Activated CD4-positive, alpha-beta T cell treated with anti-CD3 and anti-CD28 coated beads, Interleukin-2, amount 10 ng/mL, durations not matched to agents 24 days and 14 days (primary cell): ENCODE measurements at regions not wholly inside any gene's neighbourhood (a gene's known extent, or its start where the extent isn't known, plus 50 kb on each side); places are given as distances from the start of the nearest gene placed in this dataset.
"Not testable (repeated sequence)": the region's sequence is repeated elsewhere in the genome, so short reads cannot be mapped to it uniquely, and the experiment has no call there.

ENCODE experiments used
- DNase-seq: peaks from one replicate; pipeline ENCODE4 v3.0.0; 2022
- H3K27ac Mint-ChIP-seq: one replicate; pipeline ENCODE4 v1.8.0; 2022; ENCODE audit warnings: mild to moderate bottlenecking, mixed read lengths
- H3K27me3 Mint-ChIP-seq: one replicate; pipeline ENCODE4 v1.8.0; 2022; ENCODE audit warnings: mixed read lengths
- H3K36me3 Mint-ChIP-seq: one replicate; pipeline ENCODE4 v1.8.0; 2022; ENCODE audit warnings: low read depth, mild to moderate bottlenecking, mixed read lengths
- H3K4me1 Mint-ChIP-seq: one replicate; pipeline ENCODE4 v1.8.0; 2021; ENCODE audit warnings: mixed read lengths
- H3K4me3 Mint-ChIP-seq: one replicate; pipeline ENCODE4 v1.8.0; 2022; ENCODE audit warnings: mild to moderate bottlenecking, moderate library complexity, mixed read lengths
- H3K9me3 Mint-ChIP-seq: one replicate; pipeline ENCODE4 v1.8.0; 2021; ENCODE audit warnings: mixed read lengths
- intact Hi-C: fragments of 100-400 bp; cut with micrococcal nuclease; formaldehyde crosslinking; loops from one replicate; pipeline ENCODE4 v1.15.1; 2023

DNA sequence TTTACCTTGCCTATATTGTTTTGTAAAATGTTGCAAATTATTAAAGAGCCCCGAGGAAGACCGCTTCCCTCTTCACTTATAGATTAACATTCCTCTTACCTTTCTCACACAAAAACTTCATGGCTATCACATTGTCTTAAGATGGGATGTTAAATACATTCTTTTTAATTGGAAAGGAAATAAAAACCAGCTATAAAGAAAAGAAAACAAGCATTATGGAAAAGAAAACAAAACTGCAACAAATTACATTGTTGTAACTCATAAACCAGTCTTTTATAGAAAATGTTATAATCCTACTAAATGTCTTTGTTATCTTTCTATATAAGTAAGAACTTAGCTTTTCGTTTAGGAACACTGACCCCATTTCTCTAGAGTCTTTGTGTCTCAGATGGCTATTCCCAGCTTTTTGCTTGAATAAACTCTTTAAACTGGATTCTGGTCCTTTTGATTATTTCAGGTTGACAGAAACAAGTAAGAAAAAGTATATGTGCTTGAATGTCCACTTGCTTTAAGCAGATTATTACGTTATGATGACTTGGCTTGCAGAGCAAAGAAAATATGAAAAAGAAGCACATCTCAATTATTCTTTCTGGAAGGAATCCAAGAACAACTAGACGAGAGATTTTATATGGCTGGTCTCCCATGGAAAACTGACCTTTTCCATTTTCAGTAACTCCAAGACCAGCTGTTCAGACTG is 128.2 kb downstream of the AKR1D1 start:
- no peaks in the 10 kb centered on the region for H3K9me3 Mint-ChIP-seq
- intact Hi-C loops: no loop called here
- DNase-seq: no peak
- H3K36me3 Mint-ChIP-seq: no peaks in the 10 kb centered on the region
- no peak overlapping the region for H3K4me3 Mint-ChIP-seq
- H3K27ac Mint-ChIP-seq: no peak overlapping the region
- peaks cover 4% of the 10 kb centered on the region for H3K27me3 Mint-ChIP-seq
- H3K4me1 Mint-ChIP-seq: no peaks in the 10 kb centered on the region

- Mint-ChIP-seq H3K36me3 (no peaks in the 10 kb centered on the region), H3K4me3 (no peak overlapping the region), H3K4me1 (no peaks in the 10 kb centered on the region), H3K27me3 (peaks cover 4% of the 10 kb centered on the region), H3K27ac (no peak overlapping the region), H3K9me3 (no peaks in the 10 kb centered on the region)
- DNase-seq: no peak
- intact Hi-C loops: no loop called here
Observed at GRCh38 chr7:138204982-138205298, 128.7 kb downstream of the AKR1D1 start.

DNA sequence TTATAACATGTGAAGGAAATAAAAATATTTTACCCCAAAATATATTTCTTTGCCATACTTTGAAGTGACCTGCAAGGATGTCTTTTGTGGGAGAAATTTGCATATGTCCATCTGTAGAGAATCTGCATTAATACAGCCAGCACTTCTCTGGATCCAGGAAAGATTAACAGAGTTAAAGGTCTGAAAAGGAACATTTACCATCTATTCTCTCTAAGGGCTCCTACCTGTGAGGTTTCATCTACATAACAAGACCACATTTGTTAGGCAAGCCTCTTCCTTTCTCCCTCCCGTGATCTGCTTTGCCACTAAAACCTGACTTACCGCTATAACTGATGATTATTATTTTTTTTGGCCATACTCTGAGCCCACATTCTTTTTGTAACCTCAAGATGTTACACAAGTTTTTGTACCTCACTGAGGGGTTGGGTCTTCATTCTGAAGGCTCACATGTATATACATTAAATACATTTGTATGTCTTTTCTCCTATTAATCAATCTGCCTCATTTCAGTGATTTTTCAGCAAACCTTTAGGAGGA is 129.4 kb downstream of the AKR1D1 start:
- Mint-ChIP-seq H3K27me3 (peaks cover 4% of the 10 kb centered on the region), H3K27ac (no peak overlapping the region), H3K4me3 (no peak overlapping the region), H3K36me3 (no peaks in the 10 kb centered on the region), H3K4me1 (no peaks in the 10 kb centered on the region), H3K9me3 (no peaks in the 10 kb centered on the region)
- intact Hi-C loops: no loop called here
- no peak for DNase-seq

GRCh38 chr7:138207555-138207971 is 131.3 kb downstream of the AKR1D1 start:
- H3K4me3 Mint-ChIP-seq: no peak overlapping the region
- no peak overlapping the region for H3K27ac Mint-ChIP-seq
- no peak for DNase-seq
- intact Hi-C loops: no loop called here
- no peaks in the 10 kb centered on the region for H3K4me1 Mint-ChIP-seq
- no peaks in the 10 kb centered on the region for H3K36me3 Mint-ChIP-seq
- no peaks in the 10 kb centered on the region for H3K9me3 Mint-ChIP-seq
- peaks cover 3% of the 10 kb centered on the region for H3K27me3 Mint-ChIP-seq

DNA sequence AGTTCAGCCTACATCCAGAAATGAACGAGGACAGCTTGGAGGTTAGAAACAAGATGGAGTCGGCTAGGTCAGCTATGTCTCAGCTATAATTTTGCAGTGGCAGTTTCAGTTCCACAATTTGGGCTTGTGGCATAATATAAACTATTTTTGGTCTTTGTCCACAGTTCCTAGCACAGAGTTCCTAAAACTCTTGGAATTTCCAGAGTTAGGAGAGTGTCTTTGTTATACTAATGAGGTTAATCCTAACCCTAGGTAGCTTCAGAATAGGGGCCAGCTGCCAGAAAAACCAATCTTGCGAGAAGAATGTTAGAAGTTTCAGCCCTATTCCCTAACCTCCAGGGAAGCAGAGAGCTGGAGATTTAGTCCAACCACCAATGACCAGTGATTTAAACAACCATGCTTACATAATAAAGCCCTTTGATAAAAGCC is 131.9 kb downstream of the AKR1D1 start:
- Mint-ChIP-seq H3K9me3 (no peaks in the 10 kb centered on the region), H3K27ac (no peak overlapping the region), H3K4me1 (no peaks in the 10 kb centered on the region), H3K4me3 (no peak overlapping the region), H3K36me3 (no peaks in the 10 kb centered on the region), H3K27me3 (peaks cover 3% of the 10 kb centered on the region)
- DNase-seq: no peak
- intact Hi-C loops: no loop called here

DNA sequence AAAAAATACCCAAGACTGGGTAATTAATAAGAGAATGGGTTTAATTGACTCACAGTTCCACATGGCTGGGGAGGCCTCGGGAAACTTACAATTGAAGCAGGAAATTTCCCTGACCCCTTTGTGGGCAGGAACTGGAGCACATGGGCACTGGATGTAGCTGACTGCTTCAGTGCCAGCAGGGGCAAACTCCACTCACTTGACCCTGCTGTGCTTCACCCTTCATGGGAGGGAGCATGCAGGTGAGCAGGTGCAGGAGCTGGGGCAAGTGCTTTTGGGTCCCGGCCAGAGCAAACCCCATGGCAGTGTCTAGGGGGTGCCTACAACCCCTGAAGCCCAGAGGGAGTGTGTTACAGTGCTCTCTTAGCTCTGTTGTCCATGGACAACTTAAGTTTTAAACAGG is 132.6 kb downstream of the AKR1D1 start:
- H3K9me3 Mint-ChIP-seq: no peaks in the 10 kb centered on the region
- no peak overlapping the region for H3K4me3 Mint-ChIP-seq
- H3K27me3 Mint-ChIP-seq: peaks cover 3% of the 10 kb centered on the region
- no peak for DNase-seq
- H3K36me3 Mint-ChIP-seq: no peaks in the 10 kb centered on the region
- intact Hi-C loops: no loop called here
- H3K4me1 Mint-ChIP-seq: no peaks in the 10 kb centered on the region
- H3K27ac Mint-ChIP-seq: no peak overlapping the region

- no peak for DNase-seq
- no peaks in the 10 kb centered on the region for H3K36me3 Mint-ChIP-seq
- no peak overlapping the region for H3K4me3 Mint-ChIP-seq
- no peak overlapping the region for H3K27ac Mint-ChIP-seq
- H3K9me3 Mint-ChIP-seq: no peaks in the 10 kb centered on the region
- H3K27me3 Mint-ChIP-seq: peaks cover 2% of the 10 kb centered on the region
- H3K4me1 Mint-ChIP-seq: no peaks in the 10 kb centered on the region
- intact Hi-C loops: no loop called here
Observed at GRCh38 chr7:138212314-138212713, 136.1 kb downstream of the AKR1D1 start.

GRCh38 chr7:138214926-138215325 is 138.7 kb downstream of the AKR1D1 start:
- Mint-ChIP-seq H3K9me3 (peaks cover 6% of the 10 kb centered on the region), H3K4me1 (no peaks in the 10 kb centered on the region), H3K27ac (no peak overlapping the region), H3K36me3 (no peaks in the 10 kb centered on the region), H3K27me3 (peaks cover 2% of the 10 kb centered on the region), H3K4me3 (no peak overlapping the region)
- DNase-seq: no peak
- intact Hi-C loops: no loop called here

DNA sequence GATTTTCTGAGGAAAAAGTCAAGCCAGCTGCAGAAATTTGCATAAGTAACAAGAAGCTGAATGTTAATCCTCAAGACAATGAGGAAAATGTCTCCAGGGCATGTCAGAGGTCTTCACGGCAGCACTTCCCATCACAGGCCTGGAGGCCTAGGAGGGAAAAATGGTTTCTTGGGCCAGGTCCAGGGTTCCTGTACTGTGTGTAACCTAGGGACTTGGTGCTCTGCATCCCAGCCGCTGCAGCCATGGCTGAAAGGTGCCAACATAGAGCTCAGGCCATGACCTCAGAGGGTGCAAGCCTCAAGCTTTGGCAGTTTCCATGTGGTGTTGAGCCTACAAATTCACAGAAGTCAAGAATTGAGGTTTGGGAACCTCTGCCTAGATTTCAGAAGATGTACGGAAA is 144.1 kb downstream of the AKR1D1 start:
- H3K27ac Mint-ChIP-seq, H3K27me3 Mint-ChIP-seq, DNase-seq, intact Hi-C loops, H3K36me3 Mint-ChIP-seq, H3K4me3 Mint-ChIP-seq, H3K4me1 Mint-ChIP-seq: not testable (repeated sequence)
- peaks cover 11% of the 10 kb centered on the region for H3K9me3 Mint-ChIP-seq

DNA sequence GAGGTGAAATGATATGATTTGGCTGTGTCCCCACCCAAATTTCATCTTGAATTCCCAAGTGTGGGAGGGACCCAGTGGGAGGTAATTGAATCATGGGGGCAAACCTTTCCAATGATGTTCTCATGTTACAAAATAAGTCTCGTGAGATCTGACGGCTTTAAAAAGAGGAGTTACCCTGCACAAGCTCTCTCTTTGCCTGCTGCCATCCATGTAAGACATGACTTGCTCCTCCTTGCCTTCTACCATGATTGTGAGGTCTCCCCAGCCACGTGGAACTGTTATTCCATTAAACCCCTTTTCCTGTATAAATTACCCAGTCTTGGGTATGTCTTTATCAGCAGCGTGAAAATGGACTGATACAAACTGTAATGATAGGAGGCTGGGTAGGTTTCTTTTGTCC is 145.1 kb downstream of the AKR1D1 start:
- intact Hi-C loops, H3K36me3 Mint-ChIP-seq: not testable (repeated sequence)

DNA sequence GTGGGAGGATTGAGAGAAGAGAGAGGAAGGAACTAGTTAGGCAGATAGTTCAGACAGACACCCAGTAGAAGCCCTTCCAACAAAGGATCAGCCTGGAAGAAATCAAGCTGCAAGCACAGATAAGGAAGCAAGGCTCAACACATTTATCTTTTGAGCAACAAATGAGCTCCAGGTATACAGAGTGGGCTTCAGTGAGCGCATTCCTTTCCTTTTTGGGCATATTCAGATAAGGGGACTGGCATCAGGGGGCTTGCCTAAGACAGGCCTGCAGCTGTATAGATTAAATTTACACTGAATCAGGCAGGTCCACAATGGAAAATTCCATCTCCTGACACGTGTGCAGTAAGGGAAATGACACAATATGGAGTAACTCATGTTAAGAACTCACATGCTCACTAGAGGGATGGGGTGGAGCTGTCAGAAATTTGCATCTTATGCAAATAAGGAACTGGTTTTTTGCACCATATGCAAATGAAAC is 147.2 kb downstream of the AKR1D1 start:
- Mint-ChIP-seq H3K27me3 (no peaks in the 10 kb centered on the region), H3K27ac (no peak overlapping the region), H3K4me3 (no peak overlapping the region), H3K9me3 (peaks cover 7% of the 10 kb centered on the region), H3K36me3 (no peaks in the 10 kb centered on the region), H3K4me1 (no peaks in the 10 kb centered on the region)
- intact Hi-C loops: no loop called here
- no peak for DNase-seq

More for the DNA sequence above, 145.1 kb downstream of the AKR1D1 start:
- not testable (repeated sequence) for DNase-seq, H3K27me3 Mint-ChIP-seq, H3K4me3 Mint-ChIP-seq, H3K27ac Mint-ChIP-seq, H3K4me1 Mint-ChIP-seq
- H3K9me3 Mint-ChIP-seq: peaks cover 11% of the 10 kb centered on the region

DNA sequence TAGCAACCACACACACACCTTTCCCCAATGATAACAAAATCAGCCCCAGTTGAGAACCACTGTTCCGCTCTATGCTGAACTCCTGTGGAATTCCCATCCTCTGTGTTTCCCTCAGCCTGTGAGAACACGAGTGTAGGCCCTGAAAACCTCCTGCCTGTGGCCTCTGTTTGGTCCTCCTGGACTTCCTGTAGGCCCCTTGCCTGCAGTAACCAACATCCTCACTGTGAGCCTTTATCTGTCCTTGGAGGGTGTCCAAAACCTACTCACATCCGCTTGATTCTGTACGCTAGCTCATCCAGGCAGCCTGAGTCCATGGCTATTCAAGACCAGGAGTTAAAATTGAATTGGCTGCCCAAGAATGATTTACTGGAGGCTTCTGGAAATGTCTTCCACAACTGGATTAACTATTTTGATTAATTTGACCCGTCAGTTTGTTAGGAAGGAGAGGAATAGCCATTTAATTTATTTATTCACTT is 149.8 kb downstream of the AKR1D1 start:
- H3K27ac Mint-ChIP-seq: no peak overlapping the region

DNA sequence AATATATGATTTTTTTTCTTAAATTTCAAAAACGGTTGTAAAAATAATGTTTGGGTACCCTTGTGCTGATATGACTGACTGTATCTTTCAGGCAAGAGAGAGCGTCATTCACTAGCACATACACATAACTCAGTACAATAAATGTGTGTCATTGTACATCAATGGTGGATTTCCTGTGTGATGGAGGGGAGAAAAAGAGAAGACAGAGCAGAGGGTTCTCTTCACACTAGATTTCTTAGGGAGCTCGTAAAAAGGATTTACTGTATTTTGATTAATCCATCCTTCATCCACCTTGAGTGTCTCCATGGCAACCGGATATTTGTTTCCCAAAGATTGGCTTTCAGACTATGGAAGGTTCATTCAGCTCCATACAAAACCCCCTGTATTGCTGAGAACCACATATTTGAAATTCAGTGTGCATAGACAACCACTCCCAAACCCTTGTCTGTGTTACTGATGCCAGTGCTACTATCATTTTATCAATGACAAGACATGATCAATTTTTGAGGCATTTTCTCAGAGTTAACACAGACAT is 150.6 kb downstream of the AKR1D1 start:
- H3K27me3 Mint-ChIP-seq: no peaks in the 10 kb centered on the region
- peaks cover 6% of the 10 kb centered on the region for H3K9me3 Mint-ChIP-seq
- H3K4me3 Mint-ChIP-seq: no peak overlapping the region
- intact Hi-C loops: no loop called here
- no peak for DNase-seq
- no peaks in the 10 kb centered on the region for H3K36me3 Mint-ChIP-seq
- no peaks in the 10 kb centered on the region for H3K4me1 Mint-ChIP-seq
- no peak overlapping the region for H3K27ac Mint-ChIP-seq

More for the DNA sequence above, 149.8 kb downstream of the AKR1D1 start:
- Mint-ChIP-seq H3K27me3 (no peaks in the 10 kb centered on the region), H3K36me3 (no peaks in the 10 kb centered on the region), H3K9me3 (peaks cover 6% of the 10 kb centered on the region), H3K4me3 (no peak overlapping the region), H3K4me1 (no peaks in the 10 kb centered on the region)
- DNase-seq: no peak
- intact Hi-C loops: no loop called here

DNA sequence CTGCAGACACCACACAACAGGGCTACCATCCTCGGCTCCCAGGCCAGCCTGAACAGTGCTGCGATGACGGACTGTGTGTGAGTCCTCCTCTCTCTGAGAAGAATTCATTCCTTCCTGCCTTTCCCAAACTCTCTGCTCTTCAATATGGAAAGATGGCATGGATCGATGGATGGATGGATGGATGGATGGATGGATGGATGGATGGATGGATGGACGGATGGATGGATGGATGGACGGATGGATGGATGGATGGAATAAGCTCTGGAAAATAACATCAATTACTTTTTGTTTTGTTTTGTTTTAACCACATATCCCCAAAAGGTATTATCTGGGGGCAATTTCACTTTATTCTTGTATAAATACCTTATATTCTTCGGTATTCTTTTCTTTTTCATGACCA is 151.9 kb downstream of the AKR1D1 start:
- H3K27ac Mint-ChIP-seq: no peak overlapping the region
- no peaks in the 10 kb centered on the region for H3K27me3 Mint-ChIP-seq
- H3K36me3 Mint-ChIP-seq: no peaks in the 10 kb centered on the region
- no peak for DNase-seq
- intact Hi-C loops: no loop called here
- H3K9me3 Mint-ChIP-seq: peaks cover 3% of the 10 kb centered on the region
- no peak overlapping the region for H3K4me3 Mint-ChIP-seq
- no peaks in the 10 kb centered on the region for H3K4me1 Mint-ChIP-seq
